Lower leg skin (tissue), 3 donors: ENCODE measurements at regions not wholly inside any gene's neighbourhood (a gene's known extent, or its start where the extent isn't known, plus 50 kb on each side); places are given as distances from the start of the nearest gene placed in this dataset.

Experiments
- POLR2A ChIP-seq, 2 donors: fragments of 450-650 bp; IDR thresholded peaks; one replicate each; pipeline ENCODE4 v1.6.1; 2016 to 2017; ENCODE audit warnings: antibody characterized with exemption in 2 of 2, mild to moderate bottlenecking in 1 of 2, moderate library complexity in 1 of 2
- TF ChIP-seq, protein P1 (sequence below), 3 donors: fragments of 450-650 bp; IDR thresholded peaks; one replicate each; pipeline ENCODE4 v1.5.1; 2016; ENCODE audit warnings: antibody characterized with exemption in 3 of 3, mild to moderate bottlenecking in 3 of 3, moderate library complexity in 2 of 3

DNA sequence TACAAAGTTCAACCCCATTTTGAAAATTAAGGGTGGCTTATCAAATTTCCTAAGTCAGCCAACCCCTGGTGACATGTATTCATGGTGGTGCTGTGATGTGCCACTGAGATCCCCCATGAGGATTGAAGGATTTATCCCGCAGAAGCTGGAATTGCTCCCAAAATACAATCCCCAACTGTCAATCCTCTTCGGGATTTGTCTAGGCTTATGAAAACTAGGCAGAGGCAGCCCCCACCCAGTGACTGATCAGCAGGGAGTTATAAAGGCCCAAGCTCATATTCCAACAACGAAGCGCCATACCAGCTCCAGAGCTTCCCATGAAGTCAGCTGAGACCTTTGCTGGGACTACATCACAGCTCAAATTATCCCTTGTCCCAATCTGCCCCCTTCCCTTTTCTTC is 316.0 kb downstream of the ENC1 start:
- TF ChIP-seq, protein P1, sequence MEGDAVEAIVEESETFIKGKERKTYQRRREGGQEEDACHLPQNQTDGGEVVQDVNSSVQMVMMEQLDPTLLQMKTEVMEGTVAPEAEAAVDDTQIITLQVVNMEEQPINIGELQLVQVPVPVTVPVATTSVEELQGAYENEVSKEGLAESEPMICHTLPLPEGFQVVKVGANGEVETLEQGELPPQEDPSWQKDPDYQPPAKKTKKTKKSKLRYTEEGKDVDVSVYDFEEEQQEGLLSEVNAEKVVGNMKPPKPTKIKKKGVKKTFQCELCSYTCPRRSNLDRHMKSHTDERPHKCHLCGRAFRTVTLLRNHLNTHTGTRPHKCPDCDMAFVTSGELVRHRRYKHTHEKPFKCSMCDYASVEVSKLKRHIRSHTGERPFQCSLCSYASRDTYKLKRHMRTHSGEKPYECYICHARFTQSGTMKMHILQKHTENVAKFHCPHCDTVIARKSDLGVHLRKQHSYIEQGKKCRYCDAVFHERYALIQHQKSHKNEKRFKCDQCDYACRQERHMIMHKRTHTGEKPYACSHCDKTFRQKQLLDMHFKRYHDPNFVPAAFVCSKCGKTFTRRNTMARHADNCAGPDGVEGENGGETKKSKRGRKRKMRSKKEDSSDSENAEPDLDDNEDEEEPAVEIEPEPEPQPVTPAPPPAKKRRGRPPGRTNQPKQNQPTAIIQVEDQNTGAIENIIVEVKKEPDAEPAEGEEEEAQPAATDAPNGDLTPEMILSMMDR (IDR thresholded peaks at IDR 0.05) = no peak
- no peak for TF ChIP-seq POLR2A (IDR thresholded peaks at IDR 0.05)
